WERI-Rb-1 (cell line): ENCODE measurements at regions not wholly inside any gene's neighbourhood (a gene's known extent, or its start where the extent isn't known, plus 50 kb on each side); places are given as distances from the start of the nearest gene placed in this dataset.
"Not testable (repeated sequence)": the region's sequence is repeated elsewhere in the genome, so short reads cannot be mapped to it uniquely, and the experiment has no call there.

ENCODE experiments used
- DNase-seq: peaks from one replicate; pipeline ENCODE4 v3.0.0-alpha.2; 2020
- H3K27ac ChIP-seq: fragments of 250-450 bp; sonication (Bioruptor Pico); 2 replicates; pipeline ENCODE4 v1.5.1; 2020; ENCODE audit warnings: mild to moderate bottlenecking, moderate library complexity
- H3K27me3 ChIP-seq: fragments of 250-450 bp; sonication (Bioruptor Pico); 2 replicates; pipeline ENCODE4 v1.5.1; 2021; ENCODE audit warnings: mild to moderate bottlenecking, low read depth, moderate library complexity; ENCODE audit not compliant: insufficient read depth, severe bottlenecking
- H3K36me3 ChIP-seq: fragments of 250-450 bp; sonication (Bioruptor Pico); 2 replicates; pipeline ENCODE4 v1.5.1; 2020; ENCODE audit warnings: mild to moderate bottlenecking, moderate library complexity
- H3K4me3 ChIP-seq: 2 replicates; pipeline ENCODE4 v1.5.1; 2011; ENCODE audit warnings: low read depth, mild to moderate bottlenecking, control low read depth, low read length
- H3K9me3 ChIP-seq: fragments of 250-450 bp; sonication (Bioruptor Pico); 2 replicates; pipeline ENCODE4 v1.5.1; 2021; ENCODE audit warnings: mild to moderate bottlenecking, moderate library complexity; ENCODE audit not compliant: severe bottlenecking
- CTCF ChIP-seq: IDR thresholded peaks from 2 replicates; pipeline ENCODE4 v1.5.1; 2011; ENCODE audit warnings: low read depth, mild to moderate bottlenecking, control low read depth, inconsistent platforms, low read length

GRCh38 chr5:2156358-2157059 is 273.8 kb upstream of the IRX4 start:
- Histone ChIP-seq H3K27ac (no peak overlapping the region), H3K9me3 (no peaks in the 10 kb centered on the region), H3K4me3 (no peak overlapping the region), H3K36me3 (no peaks in the 10 kb centered on the region), H3K27me3 (peaks cover 79% of the 10 kb centered on the region)
- DNase-seq = no peak
- no peak for TF ChIP-seq CTCF

- Histone ChIP-seq H3K27ac (no peak overlapping the region), H3K4me3 (no peak overlapping the region), H3K9me3 (no peaks in the 10 kb centered on the region), H3K27me3 (peaks cover 88% of the 10 kb centered on the region), H3K36me3 (no peaks in the 10 kb centered on the region)
- no peak for TF ChIP-seq CTCF
- DNase-seq = no peak
Measured at GRCh38 chr5:2155556-2155955, 272.8 kb upstream of the IRX4 start.

GRCh38 chr5:2153802-2154201 is 271.1 kb upstream of the IRX4 start:
- H3K9me3 ChIP-seq = no peaks in the 10 kb centered on the region
- DNase-seq = no peak
- TF ChIP-seq CTCF = no peak
- no peak overlapping the region for H3K4me3 ChIP-seq
- no peaks in the 10 kb centered on the region for H3K36me3 ChIP-seq
- H3K27ac ChIP-seq = no peak overlapping the region
- peaks cover 92% of the 10 kb centered on the region for H3K27me3 ChIP-seq

- Histone ChIP-seq H3K27ac (no peak overlapping the region), H3K4me3 (no peak overlapping the region), H3K36me3 (no peaks in the 10 kb centered on the region), H3K27me3 (peaks cover 92% of the 10 kb centered on the region), H3K9me3 (no peaks in the 10 kb centered on the region)
- no peak for DNase-seq
- TF ChIP-seq CTCF = no peak
Measured at GRCh38 chr5:2153350-2153749, 270.6 kb upstream of the IRX4 start.

- peaks cover 87% of the 10 kb centered on the region for H3K27me3 ChIP-seq
- not testable (repeated sequence) for H3K9me3 ChIP-seq, H3K27ac ChIP-seq, H3K36me3 ChIP-seq, H3K4me3 ChIP-seq
- DNase-seq = peak; percentile 49
- peak; percentile 89 for TF ChIP-seq CTCF
Measured at GRCh38 chr5:2151301-2151888, 268.7 kb upstream of the IRX4 start.

- Histone ChIP-seq H3K36me3 (no peaks in the 10 kb centered on the region), H3K27ac (no peak overlapping the region), H3K27me3 (peaks cover 73% of the 10 kb centered on the region), H3K9me3 (peaks cover 3% of the 10 kb centered on the region), H3K4me3 (no peak overlapping the region)
- TF ChIP-seq CTCF = no peak
- DNase-seq = no peak
Measured at GRCh38 chr5:2149195-2149539, 266.4 kb upstream of the IRX4 start.
